ENCODE measurements at regions not wholly inside any gene's neighbourhood (a gene's known extent, or its start where the extent isn't known, plus 50 kb on each side); places are given as distances from the start of the nearest gene placed in this dataset.

DNA sequence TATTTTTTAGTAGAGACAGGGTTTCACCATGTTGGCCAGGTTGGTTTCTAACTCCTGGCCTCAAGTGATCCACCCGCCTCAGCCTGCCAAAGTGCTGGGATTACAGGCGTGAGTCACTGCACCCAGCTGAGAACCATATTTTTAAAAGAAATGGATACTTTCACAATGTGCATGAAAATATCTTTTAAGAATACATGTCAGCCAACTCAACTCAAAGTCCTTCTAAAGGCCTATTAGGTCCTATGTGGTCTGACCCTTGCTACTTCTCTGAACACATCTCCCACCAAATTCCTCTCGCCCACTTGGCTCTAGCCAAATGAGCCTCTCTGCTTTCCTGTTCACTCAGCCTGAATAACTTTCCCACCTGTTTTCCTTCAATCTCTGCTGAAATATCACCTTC lies 119.6 kb downstream of the MTX2 start:
- DNase-seq, result no peak

DNA sequence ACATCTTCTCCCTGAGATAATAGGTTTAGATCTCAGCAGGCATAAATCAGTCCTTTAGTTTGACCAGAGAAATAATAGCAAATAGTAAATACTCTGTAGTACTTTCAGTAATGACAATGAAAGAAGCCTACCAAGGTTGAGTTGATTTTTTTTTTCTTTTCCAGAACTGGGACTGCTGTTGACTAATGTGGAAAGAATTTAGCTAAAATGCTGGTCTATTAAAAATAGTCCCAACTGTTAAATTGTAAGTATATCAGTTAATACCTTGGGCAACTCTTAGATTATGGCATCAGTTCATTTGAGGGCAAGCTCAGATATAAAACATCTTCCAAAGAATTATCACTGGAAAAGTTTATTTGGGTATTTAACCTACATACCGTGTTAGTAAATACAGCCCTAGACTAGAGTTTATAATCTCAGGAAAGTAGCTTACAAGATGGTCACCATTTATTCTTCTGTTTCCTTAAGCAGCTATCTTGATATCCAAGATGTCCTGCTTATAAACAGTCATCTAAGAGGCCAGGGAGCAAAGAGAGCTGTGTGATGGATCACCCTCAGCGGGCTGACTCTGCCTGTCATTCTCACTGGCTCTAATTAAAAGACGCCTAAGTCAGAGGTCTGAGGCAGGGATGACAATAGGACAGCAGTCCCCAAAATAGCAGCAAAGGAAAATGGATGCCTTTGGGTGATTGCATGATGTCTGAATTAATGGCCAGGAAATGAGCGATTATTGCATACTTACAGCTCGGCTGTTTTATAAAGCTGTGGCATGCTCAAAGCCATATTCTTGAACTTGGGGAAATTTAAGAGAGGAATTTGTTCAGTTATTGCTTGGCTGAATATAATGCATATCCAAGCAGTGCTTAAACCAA lies 121.3 kb downstream of the MTX2 start:
- DNase-seq, result no peak

DNA sequence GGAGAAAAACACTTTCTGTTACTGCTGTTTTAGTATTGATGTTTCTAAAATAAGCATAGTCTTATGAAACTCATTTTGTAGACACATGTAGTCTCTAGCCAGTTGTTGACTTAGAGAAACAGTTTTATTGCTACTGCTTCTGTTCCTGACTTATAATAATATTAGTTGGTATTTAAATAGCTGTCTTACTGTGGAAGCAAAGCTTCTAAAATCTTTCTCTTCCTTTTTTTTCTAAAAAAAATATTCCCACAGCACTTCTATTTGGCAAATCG lies 121.8 kb downstream of the MTX2 start:
- DNase-seq, result no peak

DNA sequence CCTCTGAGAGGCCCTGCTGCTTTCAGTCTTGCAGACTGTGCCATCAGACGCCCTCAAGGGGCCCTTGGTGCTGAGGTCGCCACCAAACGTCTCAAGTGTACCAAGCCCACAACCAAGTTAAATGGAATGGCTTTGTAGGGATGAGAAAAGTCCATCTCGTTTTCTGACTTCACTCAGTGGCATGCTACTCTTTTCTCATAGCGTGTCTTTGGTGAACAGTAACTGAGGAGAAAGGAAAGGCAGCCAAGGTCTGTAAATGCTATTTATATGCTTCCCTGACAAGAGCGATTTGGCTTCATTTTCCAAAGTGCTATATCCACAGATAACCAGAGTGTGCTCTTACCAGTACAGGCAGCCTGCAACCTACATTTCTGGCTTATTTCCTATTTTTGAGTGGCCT lies 123.0 kb downstream of the MTX2 start:
- DNase-seq, result no peak

DNA sequence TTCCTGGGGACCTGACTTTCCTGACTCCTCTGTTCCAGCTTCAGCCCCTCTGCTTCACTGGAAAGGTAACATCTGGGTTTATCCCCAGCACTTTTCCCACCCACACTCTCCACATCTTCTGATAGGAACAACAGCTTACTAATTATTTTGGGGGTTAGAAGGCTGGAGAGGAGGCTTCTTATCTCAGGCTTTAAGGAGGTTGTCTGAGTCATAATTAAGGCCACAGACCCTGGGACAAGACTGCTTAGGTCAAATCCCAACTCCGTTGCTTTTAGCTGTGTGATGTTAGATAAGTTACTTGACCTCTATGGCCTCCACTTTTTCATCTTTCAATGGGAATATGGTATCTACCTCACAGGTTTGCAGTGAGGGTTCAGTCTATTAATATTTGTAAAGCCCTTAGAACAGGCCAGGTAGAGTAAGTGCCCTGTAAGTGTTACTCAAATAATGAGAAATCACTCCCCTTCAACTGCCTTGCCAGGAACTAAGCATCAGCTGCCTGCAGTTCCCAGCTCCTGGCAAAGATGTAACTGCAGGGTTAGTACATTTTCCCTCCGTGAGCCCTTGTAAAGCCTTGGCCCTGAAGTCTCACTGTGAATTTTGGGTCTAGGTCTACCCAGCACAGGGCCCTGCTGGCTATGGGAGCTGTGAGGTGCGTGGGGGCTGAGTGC lies 123.6 kb downstream of the MTX2 start:
- no peak for DNase-seq

DNA sequence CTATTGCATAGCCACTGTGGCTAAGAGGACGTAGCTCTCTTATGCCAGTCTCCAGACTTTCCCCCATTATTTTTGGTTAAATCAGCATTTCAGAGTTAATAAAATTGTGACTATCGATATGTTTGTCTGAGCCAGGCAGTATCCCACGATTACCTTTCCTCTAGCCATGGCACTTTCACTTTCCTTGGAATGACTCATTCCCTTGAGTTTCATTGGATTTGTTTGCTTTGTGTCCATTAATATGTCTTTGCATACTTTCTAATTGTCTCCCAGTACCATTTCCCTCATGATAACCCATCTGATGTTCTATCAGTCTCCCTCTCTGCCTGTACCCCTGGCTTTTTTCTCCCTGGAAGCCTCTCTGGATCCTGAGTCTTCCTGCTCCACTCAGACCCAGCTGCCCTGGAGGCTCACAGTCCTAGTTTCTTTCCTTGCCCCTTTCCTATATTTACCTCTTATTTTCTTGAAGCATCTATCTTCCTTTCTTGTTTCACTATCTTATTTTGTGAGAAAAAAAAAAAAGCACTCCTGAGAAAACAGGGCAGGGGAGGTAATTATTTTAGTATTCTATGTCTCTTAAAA lies 126.1 kb downstream of the MTX2 start:
- DNase-seq, result no peak

DNA sequence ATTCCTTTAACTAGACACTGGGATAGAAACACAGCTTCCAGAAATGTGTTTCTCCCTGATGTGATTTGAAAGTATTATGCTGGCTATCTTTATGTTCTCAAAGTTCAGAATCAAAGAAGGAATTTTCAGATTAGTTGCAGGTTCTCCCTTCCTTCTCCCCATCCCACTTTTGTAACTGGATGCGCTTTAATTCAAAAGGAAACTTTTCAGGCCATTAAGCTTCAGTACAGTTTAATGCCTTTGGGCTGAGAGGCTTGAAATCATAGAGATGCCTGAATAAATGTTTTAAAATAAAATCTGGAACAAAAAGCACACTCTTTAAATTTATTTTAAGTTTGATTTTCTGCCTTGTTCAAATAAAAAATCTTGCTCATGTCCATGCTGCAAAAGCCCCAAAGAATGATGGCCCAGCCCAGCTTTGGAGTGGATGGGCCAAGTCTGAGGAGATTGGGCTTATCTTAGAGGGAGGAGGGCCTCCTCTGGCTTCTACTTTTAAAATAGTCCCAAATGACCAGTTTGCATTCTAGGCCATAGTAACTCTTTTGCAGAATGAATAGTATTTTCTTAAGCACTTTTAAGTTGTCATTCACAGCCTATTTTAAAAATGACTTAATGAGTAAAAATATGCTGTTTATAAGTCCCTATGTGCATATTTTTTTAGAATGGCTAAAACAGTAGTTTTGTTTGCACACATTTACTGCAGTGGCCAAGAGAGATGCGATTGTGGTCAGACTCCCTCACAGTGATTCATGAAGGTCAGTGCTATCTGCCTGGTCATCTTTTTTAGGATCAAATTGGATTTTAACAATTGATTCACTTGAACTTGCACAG lies 129.2 kb downstream of the MTX2 start:
- DNase-seq, result no peak

DNA sequence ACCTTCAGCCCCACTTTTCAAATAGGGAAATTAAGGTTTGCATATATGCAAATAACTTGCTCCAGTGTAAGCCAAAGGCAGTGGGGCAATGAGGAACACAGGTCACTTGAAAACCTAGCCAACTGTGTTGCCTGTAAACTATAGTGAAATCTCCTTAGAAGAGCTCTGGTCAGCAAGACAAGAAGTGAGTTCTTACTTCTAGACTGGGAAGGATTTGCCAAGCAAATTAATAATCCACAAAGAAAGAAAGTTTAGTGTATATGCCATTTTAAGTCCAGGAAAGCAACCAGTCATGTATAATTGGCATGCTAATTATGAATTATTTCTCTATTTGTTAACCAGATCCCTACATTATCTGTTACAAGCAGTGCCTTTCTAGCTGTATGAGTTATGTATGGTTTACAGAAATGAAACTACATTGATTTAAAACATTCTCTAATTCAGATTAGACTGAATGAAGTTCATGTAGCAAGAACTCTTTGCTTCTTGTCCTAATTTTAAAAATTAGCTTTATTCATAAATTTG lies 129.9 kb downstream of the MTX2 start:
- DNase-seq, result no peak

DNA sequence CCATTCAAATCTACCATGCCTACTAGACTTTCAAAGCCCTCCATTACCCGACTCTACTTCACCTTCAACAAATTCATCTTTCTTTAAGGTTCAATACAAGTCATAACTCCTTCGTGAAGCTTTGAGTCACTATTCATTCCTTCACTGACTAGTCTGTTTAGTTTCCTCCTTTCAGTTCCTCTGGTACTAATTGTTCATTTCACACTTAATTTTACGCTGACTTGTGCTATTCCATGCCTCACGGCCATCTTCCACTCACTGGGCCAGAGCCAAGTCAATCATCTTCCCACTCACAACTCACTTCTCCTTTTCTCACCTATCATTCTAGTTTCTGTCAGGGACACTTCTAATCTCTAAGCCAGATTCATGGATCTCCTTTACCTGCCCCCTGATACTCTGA lies 136.2 kb downstream of the MTX2 start:
- DNase-seq, result no peak

DNA sequence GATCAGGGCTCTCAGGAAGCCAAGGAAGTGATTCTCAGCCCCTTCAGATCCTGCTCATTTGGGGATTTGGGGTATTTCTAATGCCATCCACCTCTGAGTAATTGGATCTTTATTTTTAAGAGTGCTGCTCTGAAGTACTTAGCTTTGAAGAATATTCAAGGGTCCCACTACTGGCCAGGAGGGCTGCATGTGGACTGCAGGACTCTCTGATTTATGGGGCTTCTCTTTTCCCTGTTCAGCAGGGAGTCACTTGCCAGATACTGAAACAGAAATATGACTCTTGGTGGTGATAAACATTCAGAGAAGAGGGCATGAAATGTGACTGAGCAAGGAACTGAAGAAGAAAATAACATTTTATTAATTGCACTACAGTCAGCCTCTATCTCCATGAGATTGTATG lies 138.5 kb downstream of the MTX2 start:
- DNase-seq, result no peak

DNA sequence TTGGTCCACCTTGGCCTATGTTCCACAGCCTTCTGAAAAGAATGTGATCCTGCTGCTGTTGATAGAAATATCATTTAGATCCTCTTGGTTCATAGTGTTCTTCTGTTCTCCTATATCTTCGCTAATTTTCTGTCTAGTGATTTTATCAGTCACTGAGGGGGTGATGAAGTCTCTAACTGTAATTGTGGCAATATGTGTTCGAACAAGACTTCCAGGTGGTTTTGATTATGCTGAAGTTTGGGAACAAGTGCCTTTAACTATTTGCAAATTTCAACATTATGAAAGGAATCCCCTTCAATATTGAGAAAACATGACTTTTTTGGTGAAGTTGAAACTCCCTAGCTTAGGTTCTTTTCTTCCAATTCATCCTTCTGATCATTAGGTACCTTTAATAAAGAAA lies 140.4 kb downstream of the MTX2 start:
- DNase-seq, result no peak

DNA sequence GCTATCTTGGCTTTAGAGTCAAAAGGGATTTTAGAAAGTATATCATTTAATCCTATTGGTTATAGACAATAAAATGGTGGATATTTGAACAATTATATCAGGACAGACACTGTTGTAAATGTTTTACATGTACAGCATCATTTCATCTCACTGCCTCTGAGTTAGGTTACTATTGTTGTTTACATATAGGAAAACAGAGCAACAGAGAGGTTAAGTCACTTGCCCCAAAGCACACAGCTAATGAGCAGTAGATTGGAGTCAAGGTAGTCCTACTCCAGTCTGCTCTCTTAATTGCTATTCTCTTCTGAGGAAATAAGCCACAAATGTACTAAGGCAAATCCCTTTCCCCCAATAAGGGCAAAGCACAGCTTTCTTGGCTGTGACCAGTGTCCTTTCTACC lies 142.9 kb downstream of the MTX2 start:
- no peak for DNase-seq

DNA sequence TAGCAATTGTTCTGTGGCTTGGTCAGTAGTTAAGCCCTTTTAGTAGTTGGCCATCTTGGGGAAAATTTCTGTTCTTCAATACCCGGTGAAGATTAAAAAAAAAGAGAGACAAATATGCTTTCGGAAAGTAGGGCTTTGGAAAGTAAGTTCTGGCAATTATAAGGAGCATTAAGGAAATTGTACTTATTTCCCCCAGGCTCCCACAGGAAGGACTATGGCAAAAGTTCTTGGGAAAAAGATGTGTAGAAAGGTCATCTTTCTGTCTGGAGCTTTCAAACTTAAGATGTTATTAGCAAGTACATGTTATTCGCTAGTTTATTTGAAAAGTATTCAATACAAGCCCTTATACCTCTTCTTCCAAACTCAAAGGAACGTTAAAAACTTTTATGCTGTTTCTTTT lies 144.5 kb downstream of the MTX2 start:
- DNase-seq, result no peak

DNA sequence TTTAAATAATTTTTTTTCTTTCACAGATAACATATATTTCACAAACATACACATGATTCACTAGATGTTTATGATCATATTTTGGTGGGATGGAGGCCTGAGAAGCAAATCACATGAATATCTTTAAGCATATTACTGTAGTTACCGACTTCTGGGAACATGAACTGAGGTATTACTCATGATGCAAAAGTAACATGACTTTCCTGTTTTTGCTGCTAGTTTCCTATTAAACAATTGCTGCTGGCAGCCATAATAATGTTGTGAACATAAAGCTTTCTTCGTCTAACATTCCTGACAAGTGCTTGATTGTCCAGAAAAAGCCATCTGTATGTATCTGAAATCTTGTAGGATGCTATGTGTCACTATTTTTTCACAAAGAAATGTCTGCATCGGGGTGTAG lies 145.4 kb downstream of the MTX2 start:
- no peak for DNase-seq

DNA sequence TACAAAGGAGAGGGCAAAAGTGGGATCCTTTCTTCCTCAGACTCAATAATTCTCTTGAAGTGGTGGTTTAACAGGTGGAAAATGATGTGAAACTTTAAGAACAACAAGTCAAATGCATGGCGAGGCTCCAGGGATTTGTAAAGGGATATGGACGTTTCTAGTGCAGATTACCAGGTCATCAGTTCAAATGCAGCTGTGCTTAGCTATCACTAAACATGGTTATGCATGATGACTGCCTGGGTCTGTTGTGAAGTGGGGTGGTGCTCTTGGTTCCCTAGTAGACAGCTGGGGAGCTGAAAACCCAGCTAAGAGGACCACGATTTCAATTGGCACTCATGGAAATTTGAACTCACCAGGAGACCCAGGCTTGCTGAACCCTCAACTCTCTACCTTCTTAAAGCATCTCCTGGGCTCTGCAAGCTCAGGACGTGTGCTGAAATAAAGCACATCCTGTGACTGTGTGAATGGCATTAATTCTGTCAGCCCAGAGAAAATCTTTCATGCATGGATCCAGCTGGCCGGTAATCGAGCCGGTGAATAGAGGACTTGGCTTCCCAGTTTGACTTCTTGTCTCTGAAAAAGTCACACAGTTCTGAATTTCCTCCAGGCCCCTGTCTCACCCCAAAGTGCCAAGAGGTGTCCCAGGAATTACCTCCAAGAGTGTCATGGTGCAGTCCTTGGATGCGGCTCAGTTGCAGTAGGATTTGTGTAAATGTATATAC lies 146.1 kb downstream of the MTX2 start:
- no peak for DNase-seq

DNA sequence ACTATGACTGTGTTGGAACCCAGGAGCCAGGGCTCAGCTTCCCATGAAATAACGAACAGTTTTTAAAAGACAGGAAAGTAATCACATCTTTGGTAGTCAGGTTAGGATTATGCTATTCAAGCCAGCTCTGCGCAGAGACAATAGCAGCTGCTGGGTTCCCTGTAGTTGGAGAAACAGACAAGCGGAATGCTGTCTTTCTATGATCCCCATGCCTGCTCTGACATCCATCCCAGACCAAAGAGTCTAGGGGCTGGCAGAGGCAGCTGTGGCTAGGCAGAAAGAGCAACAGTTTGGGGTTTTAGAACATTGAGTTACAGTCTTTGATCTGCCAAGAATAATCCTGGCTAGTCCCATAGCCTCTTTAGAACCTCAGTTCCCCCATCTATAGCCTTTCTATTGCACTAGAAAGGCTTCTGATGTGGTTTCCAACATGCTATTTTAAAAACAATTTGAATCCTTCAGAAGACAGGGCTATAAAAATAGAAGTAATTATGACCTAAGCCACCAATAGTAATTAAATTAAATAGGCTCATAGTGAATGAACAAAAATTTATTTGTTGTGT lies 146.8 kb downstream of the MTX2 start:
- DNase-seq, result no peak

DNA sequence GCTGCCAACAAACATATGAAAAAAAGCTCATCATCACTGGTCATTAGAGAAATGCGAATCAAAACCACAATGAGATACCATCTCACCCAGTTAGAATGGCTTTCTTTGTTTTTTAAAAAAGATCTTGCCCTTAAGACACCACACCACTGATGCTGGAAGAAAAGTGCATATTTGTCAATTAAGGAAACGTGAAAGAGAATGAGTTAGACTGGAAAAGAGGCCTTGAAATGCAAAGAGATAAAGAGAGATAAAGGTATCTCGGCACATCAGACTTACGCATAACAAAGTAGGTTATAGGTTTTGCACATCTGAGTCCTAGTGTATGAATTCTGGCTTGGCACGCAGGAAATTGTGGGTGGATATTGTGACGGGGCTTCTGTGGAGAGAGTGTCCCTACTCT lies 149.5 kb downstream of the MTX2 start:
- DNase-seq, result no peak

DNA sequence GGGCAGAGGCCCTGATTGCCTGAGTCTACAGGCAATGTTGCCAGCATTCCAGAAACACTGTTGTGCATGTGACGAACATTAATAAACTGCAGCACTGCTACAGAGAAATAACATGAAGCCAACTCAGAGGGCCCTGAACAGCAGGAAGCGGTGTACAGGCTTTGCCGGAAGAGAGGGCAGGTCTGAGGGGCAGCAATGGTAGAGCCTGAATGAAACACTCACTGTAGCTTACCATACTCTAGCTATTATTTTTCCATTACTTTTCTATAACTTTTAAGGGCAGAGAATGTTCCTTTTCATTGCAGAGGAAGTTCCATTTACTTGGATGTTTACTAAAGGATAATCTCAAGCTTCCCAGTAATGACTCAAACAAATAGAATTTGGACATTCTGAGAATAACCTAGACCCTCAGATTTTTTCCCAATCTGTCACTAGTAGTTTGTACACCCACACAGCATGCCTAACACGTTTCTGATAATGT lies 150.4 kb downstream of the MTX2 start:
- DNase-seq, result no peak

DNA sequence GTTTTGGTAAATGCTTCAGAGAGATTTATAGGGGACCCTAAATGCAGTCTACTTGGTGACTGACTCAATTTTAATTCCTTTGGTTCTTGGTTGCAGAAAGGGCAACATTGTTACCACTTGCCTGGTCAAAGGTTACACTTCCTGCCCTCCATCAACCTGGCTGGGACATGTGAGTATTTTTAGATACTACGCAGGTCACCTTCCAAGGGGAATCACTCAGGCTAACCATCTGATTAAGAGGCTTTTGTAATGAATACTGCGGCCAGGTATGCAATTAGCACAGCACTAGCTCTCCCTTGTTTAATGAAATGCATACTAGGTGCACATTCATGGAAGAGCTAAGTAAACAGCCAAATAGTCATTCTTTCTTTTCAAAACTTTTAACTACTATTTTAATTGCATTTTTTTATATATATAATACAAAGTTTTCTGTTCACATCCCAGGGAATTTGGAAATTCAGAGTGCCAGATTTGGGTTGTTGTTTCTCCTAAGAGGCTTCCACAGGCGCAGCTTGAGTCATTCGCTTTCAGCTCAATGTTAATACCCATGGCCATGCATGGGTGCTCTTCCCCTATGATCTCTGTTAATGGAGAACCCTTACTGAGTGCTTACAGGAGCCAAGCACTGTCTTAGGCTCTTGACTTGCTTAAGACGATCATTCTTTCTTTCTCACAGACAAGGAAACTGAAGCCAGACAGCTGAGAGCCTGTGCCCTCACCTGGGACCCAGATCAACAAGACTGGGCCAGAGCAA lies 152.2 kb downstream of the MTX2 start:
- no peak for DNase-seq

DNA sequence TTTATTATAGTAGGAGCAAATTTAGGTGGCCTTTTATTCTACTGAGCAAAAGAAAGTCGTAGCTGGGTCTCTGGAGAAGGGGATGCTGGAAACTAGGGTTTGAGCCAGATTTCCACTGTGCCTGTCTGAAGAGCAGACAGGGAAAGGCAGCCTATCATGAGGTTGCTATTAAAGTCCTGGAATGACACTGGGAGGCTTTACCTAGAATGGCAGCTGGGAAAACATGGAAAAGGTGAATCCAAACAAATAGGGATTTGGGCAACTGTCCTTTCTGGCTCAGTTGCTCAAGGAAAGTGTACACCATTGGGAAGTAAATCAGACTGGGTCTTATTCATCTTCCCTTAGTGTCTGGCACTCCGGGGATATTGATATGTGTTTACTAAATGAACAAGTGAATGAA lies 154.6 kb downstream of the MTX2 start:
- DNase-seq, result no peak

DNA sequence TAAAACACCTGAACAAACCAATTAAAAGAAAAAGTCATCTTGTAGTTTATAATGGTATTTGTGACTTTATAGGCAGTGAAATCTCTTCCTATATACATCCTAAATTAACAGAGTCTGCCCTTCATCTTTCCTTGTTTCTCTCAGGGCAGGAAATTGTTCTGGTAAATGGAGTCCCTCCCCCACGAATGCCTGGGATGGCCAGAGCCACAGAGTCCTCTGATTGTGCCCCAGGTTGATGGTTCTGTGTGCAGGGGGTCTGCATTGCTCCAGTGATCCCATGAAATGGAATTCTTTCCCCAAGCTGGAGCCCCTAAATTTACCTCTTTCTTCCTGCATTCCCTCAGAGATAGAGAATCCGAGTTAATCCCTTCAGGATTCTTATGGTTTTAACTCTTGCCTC lies 155.5 kb downstream of the MTX2 start:
- no peak for DNase-seq

Data from CD4-positive, alpha-beta T cell treated with Interleukin-17A for 4 hours (primary cell).